SK-N-SH (cell line): ENCODE measurements at regions not wholly inside any gene's neighbourhood (a gene's known extent, or its start where the extent isn't known, plus 50 kb on each side); places are given as distances from the start of the nearest gene placed in this dataset.
"Not testable (repeated sequence)": the region's sequence is repeated elsewhere in the genome, so short reads cannot be mapped to it uniquely, and the experiment has no call there.

Experiments used
- CTCF ChIA-PET: fragments of 300-600, 350-600 bp; formaldehyde crosslinking; extraction: SDS; loops from one replicate; lab custom pipeline; 2021; lab: Yijun Ruan, JAX
- POLR2A ChIA-PET: fragments of 350-600 bp; sonication (Branson Sonifier 250); formaldehyde crosslinking; extraction: SDS; loops from one replicate; lab custom pipeline; 2020; ENCODE audit warnings: antibody characterized with exemption, inconsistent platforms; lab: Yijun Ruan, JAX
- DNase-seq: peaks from one replicate; pipeline ENCODE4 v3.0.0; 2012
- H2AFZ ChIP-seq: fragments of 200-600 bp; sonication (generic); 2 replicates; pipeline ENCODE4 v1.8.1; 2016; ENCODE audit warnings: antibody characterized with exemption, mild to moderate bottlenecking, low read depth
- H3F3A ChIP-seq: fragments of 200-600 bp; sonication (generic); replicated peaks from 2 replicates; pipeline ENCODE3; 2016; ENCODE audit warnings: antibody characterized with exemption, mild to moderate bottlenecking; ENCODE audit not compliant: insufficient read depth
- H3K27ac ChIP-seq, 2 experiments: fragments of 200-500 bp in 1 of 2; fragments of 200-600 bp in 1 of 2; sonication (Bioruptor generic) in 1 of 2; sonication (generic), shearing (Covaris generic) in 1 of 2; 2 replicates each; pipeline versions ENCODE4 v1.5.1 to v1.6.1; 2014 to 2016; ENCODE audit warnings: low read depth in 2 of 2, inconsistent platforms in 1 of 2, low read length in 1 of 2, mild to moderate bottlenecking in 1 of 2, mixed read lengths in 1 of 2
- H3K27me3 ChIP-seq: fragments of 200-600 bp; sonication (generic), shearing (Covaris generic); 2 replicates; pipeline ENCODE4 v1.6.1; 2016; ENCODE audit warnings: mixed run types; ENCODE audit not compliant: insufficient read depth
- H3K36me3 ChIP-seq, 2 experiments: fragments of 200-500 bp in 1 of 2; fragments of 200-600 bp in 1 of 2; sonication (Bioruptor generic) in 1 of 2; sonication (generic) in 1 of 2; replicated peaks in 1 of 2; 2 replicates each; pipeline versions ENCODE3 to v1.5.1; 2014 to 2016; ENCODE audit warnings: low read length in 1 of 2, mild to moderate bottlenecking in 1 of 2; ENCODE audit not compliant: insufficient read depth in 2 of 2, control insufficient read depth in 1 of 2
- H3K4me1 ChIP-seq, 2 experiments: fragments of 200-500 bp in 1 of 2; fragments of 200-600 bp in 1 of 2; sonication (Bioruptor generic) in 1 of 2; sonication (generic), shearing (Covaris generic) in 1 of 2; 2 replicates each; pipeline versions ENCODE4 v1.5.1 to v1.6.1; 2014 to 2016; ENCODE audit warnings: low read depth in 1 of 2, low read length in 1 of 2, mixed run types in 1 of 2; ENCODE audit not compliant: insufficient read depth in 2 of 2, control insufficient read depth in 1 of 2
- H3K4me2 ChIP-seq: fragments of 200-600 bp; sonication (generic), shearing (Covaris generic); 2 replicates; pipeline ENCODE4 v1.6.1; 2017; ENCODE audit warnings: mixed run types
- H3K4me3 ChIP-seq, 2 experiments: fragments of 200-500 bp in 1 of 2; fragments of 200-600 bp in 1 of 2; sonication (Bioruptor generic) in 1 of 2; sonication (generic), shearing (Covaris generic) in 1 of 2; 2 replicates each; pipeline versions ENCODE4 v1.5.1 to v1.8.1; 2014 to 2016; ENCODE audit warnings: low read depth in 2 of 2, inconsistent platforms in 1 of 2, low read length in 1 of 2, mild to moderate bottlenecking in 1 of 2, mixed read lengths in 1 of 2, moderate library complexity in 1 of 2
- H3K79me2 ChIP-seq: fragments of 200-600 bp; sonication (generic); 2 replicates; pipeline ENCODE4 v1.8.1; 2017; ENCODE audit warnings: mild to moderate bottlenecking; ENCODE audit not compliant: insufficient read depth
- H3K9ac ChIP-seq: fragments of 200-600 bp; sonication (generic); 2 replicates; pipeline ENCODE4 v1.6.1; 2017; ENCODE audit warnings: mixed run types
- H3K9me2 ChIP-seq: fragments of 200-600 bp; sonication (generic); 2 replicates; pipeline ENCODE4 v1.6.1; 2017; ENCODE audit warnings: mixed run types
- H3K9me3 ChIP-seq: fragments of 200-600 bp; sonication (generic); 2 replicates; pipeline ENCODE4 v1.6.1; 2017; ENCODE audit warnings: mixed run types, mild to moderate bottlenecking, moderate library complexity
- H4K20me1 ChIP-seq: fragments of 200-600 bp; sonication (generic); 2 replicates; pipeline ENCODE4 v1.6.1; 2017; ENCODE audit warnings: mild to moderate bottlenecking, mixed run types; ENCODE audit not compliant: insufficient read depth
- CHD2 ChIP-seq: fragments of 150-350 bp; IDR thresholded peaks from 2 replicates; pipeline ENCODE4 v1.6.1; 2018; ENCODE audit warnings: low read length; ENCODE audit not compliant: partially characterized antibody
- ELF1 ChIP-seq: IDR thresholded peaks from 2 replicates; pipeline ENCODE4 v1.4.0; 2012
- EP300 ChIP-seq, 2 experiments: IDR thresholded peaks; 2 replicates each; pipeline versions ENCODE4 v1.4.0 to v1.6.1; 2012; ENCODE audit warnings: borderline replicate concordance in 1 of 2, low read depth in 1 of 2, low read length in 1 of 2
- EZH2phosphoT487 ChIP-seq: fragments of 200-600 bp; sonication (generic); IDR thresholded peaks from 2 replicates; pipeline ENCODE4 v1.6.1; 2017; ENCODE audit warnings: low read depth, mixed run types, mild to moderate bottlenecking, antibody characterized with exemption, moderate library complexity, borderline replicate concordance
- FOSL2 ChIP-seq: IDR thresholded peaks from 2 replicates; pipeline ENCODE4 v1.4.0; 2012; ENCODE audit warnings: low read depth, mild to moderate bottlenecking, moderate library complexity, borderline replicate concordance
- FOXM1 ChIP-seq: IDR thresholded peaks from 2 replicates; pipeline ENCODE4 v1.4.0; 2012; ENCODE audit warnings: low read depth, mild to moderate bottlenecking
- GABPA ChIP-seq: IDR thresholded peaks from 2 replicates; pipeline ENCODE4 v1.4.0; 2012; ENCODE audit warnings: low read depth, mild to moderate bottlenecking
- JUND ChIP-seq: IDR thresholded peaks from 2 replicates; pipeline ENCODE4 v1.4.0; 2012
- MXI1 ChIP-seq: IDR thresholded peaks from 2 replicates; pipeline ENCODE4 v1.6.1; 2012; ENCODE audit warnings: mild to moderate bottlenecking, low read depth, low read length, improper control_type of control experiment
- NFIC ChIP-seq: IDR thresholded peaks from 2 replicates; pipeline ENCODE4 v1.4.0; 2012; ENCODE audit warnings: borderline replicate concordance
- SMC3 ChIP-seq: IDR thresholded peaks from 2 replicates; pipeline ENCODE4 v1.6.1; 2012; ENCODE audit warnings: low read depth, low read length, improper control_type of control experiment
- TAF1 ChIP-seq: IDR thresholded peaks from 2 replicates; pipeline ENCODE4 v1.6.1; 2012; ENCODE audit warnings: low read depth, mild to moderate bottlenecking, low read length, moderate library complexity, borderline replicate concordance
- TCF12 ChIP-seq: IDR thresholded peaks from 2 replicates; pipeline ENCODE4 v1.4.0; 2012
- TEAD4 ChIP-seq: IDR thresholded peaks from 2 replicates; pipeline ENCODE4 v1.4.0; 2012; ENCODE audit warnings: mild to moderate bottlenecking, borderline replicate concordance; ENCODE audit not compliant: insufficient read depth
- WGBS: methylation state at CpG from one replicate; pipeline ENCODE4 v1.1.6; 2017; ENCODE audit warnings: low lambda C conversion rate; 5-methylcytosine and 5-hydroxymethylcytosine counted together
- TF ChIP-seq, protein P1 (sequence below): fragments of 150-350 bp; IDR thresholded peaks from 2 replicates; pipeline ENCODE4 v1.6.1; 2016; ENCODE audit warnings: mild to moderate bottlenecking, low read depth, low read length
- TF ChIP-seq, protein P2 (sequence below): IDR thresholded peaks from 2 replicates; pipeline ENCODE4 v1.4.0; 2012; ENCODE audit warnings: low read depth, borderline replicate concordance
- TF ChIP-seq, protein P3 (sequence below): fragments of 200-600 bp; sonication (generic); IDR thresholded peaks from 2 replicates; pipeline ENCODE4 v1.6.1; 2017; ENCODE audit warnings: antibody characterized with exemption, mild to moderate bottlenecking, moderate library complexity

DNA sequence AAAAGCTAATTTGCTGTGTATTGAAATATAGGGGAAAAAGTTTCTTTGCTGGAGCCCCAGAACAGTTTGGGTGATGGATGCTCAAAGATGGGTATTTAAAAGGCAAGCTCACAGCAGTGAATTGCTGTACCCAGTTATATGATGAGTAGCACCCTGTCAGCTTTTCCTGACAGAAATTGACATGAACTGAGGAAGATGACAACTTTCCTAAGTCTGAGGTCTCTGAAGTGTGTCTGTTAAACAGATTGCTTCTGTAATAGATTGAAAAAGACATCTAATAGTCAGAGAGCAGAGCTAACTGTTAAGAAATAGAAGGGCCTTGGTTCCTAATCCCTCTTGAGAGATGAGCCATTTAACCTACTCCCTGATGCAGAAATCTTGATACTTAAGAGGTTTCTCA lies 1278.0 kb upstream of the ALCAM start:
- Histone ChIP-seq H3K79me2 (no peaks in the 10 kb centered on the region), H3K9ac (no peak overlapping the region), H2AFZ (no peak overlapping the region), H3F3A (no peaks in the 10 kb centered on the region), H3K9me2 (no peaks in the 10 kb centered on the region), H3K36me3 (no peaks in the 10 kb centered on the region), H3K4me1 (no peaks in the 10 kb centered on the region), H4K20me1 (no peaks in the 10 kb centered on the region), H3K27me3 (no peaks in the 10 kb centered on the region), H3K27ac (no peak overlapping the region), H3K9me3 (no peaks in the 10 kb centered on the region; the same call in 1 of the 2 replicates)
- DNase-seq, result no peak
- CTCF ChIA-PET, result interaction anchor here (1.0 kb wide), 1 partner anchor 11 kb away, joined by 4 read pairs; no protein-coding TSS in a partner anchor
- POLR2A ChIA-PET, result no interaction called here
- TF ChIP-seq FOSL2 (no peak), NFIC (no peak), CHD2 (no peak), TAF1 (no peak), MXI1 (no peak), EP300 (IDR thresholded peaks at IDR 0.05; ENCODE audit: borderline replicate concordance in 1 of 2, low read depth in 1 of 2, low read length in 1 of 2) (no peak), EZH2phosphoT487 (no peak), FOXM1 (no peak), GABPA (no peak), ELF1 (no peak), TEAD4 (no peak), JUND (no peak), TCF12 (no peak), SMC3 (no peak)
- TF ChIP-seq, protein P1, sequence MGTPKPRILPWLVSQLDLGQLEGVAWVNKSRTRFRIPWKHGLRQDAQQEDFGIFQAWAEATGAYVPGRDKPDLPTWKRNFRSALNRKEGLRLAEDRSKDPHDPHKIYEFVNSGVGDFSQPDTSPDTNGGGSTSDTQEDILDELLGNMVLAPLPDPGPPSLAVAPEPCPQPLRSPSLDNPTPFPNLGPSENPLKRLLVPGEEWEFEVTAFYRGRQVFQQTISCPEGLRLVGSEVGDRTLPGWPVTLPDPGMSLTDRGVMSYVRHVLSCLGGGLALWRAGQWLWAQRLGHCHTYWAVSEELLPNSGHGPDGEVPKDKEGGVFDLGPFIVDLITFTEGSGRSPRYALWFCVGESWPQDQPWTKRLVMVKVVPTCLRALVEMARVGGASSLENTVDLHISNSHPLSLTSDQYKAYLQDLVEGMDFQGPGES, result no peak
- TF ChIP-seq, protein P2, sequence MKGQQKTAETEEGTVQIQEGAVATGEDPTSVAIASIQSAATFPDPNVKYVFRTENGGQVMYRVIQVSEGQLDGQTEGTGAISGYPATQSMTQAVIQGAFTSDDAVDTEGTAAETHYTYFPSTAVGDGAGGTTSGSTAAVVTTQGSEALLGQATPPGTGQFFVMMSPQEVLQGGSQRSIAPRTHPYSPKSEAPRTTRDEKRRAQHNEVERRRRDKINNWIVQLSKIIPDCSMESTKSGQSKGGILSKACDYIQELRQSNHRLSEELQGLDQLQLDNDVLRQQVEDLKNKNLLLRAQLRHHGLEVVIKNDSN, result no peak
- TF ChIP-seq, protein P3, sequence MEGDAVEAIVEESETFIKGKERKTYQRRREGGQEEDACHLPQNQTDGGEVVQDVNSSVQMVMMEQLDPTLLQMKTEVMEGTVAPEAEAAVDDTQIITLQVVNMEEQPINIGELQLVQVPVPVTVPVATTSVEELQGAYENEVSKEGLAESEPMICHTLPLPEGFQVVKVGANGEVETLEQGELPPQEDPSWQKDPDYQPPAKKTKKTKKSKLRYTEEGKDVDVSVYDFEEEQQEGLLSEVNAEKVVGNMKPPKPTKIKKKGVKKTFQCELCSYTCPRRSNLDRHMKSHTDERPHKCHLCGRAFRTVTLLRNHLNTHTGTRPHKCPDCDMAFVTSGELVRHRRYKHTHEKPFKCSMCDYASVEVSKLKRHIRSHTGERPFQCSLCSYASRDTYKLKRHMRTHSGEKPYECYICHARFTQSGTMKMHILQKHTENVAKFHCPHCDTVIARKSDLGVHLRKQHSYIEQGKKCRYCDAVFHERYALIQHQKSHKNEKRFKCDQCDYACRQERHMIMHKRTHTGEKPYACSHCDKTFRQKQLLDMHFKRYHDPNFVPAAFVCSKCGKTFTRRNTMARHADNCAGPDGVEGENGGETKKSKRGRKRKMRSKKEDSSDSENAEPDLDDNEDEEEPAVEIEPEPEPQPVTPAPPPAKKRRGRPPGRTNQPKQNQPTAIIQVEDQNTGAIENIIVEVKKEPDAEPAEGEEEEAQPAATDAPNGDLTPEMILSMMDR, result no peak
- TF ChIP-seq, all 33 proteins: peak for 0
- Histone ChIP-seq H3K4me2 (no peak overlapping the region), H3K4me3 (no peak overlapping the region)

DNA sequence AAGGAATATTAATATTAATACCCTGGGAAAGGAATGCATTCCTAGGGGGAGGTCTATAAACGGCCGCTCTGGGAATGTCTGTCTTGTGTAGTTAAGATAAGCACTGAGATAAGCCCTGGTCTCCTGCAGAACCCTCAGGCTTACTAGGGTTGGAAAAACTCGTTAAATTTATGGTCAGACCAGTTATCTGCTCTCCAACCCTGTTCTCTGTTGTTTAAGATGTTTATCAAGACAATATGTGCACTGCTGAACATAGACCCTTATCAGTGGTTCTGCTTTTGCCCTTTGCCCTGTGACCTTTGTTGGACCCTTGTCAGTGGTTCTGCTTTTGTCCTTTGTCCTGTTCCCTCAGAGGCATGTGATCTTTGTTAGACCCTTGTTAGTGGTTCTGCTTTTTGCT lies 1276.7 kb upstream of the ALCAM start:
- H3K4me3 ChIP-seq, H2AFZ ChIP-seq, H3K27me3 ChIP-seq, DNase-seq, H3K9me2 ChIP-seq, H3K4me1 ChIP-seq, CTCF ChIA-PET, POLR2A ChIA-PET, H3K9ac ChIP-seq, H3K79me2 ChIP-seq, H3K27ac ChIP-seq, H3K4me2 ChIP-seq, H4K20me1 ChIP-seq, H3K9me3 ChIP-seq, H3K36me3 ChIP-seq, H3F3A ChIP-seq: not testable (repeated sequence)
- 45% methylated on average over 3 of the region's 3 CpGs for WGBS
